ENCODE measurements at regions not wholly inside any gene's neighbourhood (a gene's known extent, or its start where the extent isn't known, plus 50 kb on each side); places are given as distances from the start of the nearest gene placed in this dataset.

DNA sequence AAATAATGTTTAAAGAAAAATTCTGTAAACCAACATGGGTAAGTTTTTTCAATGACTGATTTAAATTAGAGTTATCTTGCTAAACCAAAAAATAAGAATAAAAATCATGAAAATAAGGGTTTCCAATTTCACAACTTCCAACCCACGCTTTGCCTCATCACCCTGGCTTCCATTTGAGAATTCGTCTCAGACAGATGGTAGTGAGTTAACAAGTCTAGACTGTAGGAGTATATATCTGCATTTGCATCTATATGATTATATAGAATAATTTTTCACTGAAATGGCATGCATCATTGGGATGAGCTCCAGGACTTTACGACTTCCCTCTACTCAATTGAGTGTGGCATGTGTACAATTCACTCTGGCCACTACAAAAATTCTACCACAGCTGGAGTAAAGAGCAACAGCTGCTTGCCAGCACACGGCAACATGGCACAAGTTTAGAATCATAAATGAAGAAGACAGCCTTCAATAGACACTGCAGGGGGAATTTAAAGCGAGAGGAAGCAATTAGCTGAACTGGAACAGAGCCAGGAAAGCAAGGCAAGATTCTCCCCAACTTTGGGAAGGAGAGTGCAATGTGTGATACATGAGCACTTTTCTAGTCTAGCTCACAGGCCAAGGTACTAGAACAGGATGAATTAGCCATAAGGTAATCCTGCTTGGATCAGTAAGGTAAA is 1673.5 kb upstream of the CELF4 start:
- TF ChIP-seq ELF4 (IDR thresholded peaks at IDR 0.05) (no peak), SP1 (IDR thresholded peaks at IDR 0.05) (no peak), TARDBP (IDR thresholded peaks at IDR 0.05) (no peak), SUZ12 (IDR thresholded peaks at IDR 0.05) (no peak), FOXM1 (IDR thresholded peaks at IDR 0.05; ENCODE audit: borderline replicate concordance) (no peak), ARNT (IDR thresholded peaks at IDR 0.05) (no peak), LEF1 (IDR thresholded peaks at IDR 0.05; ENCODE audit: borderline replicate concordance) (no peak), BHLHE40 (IDR thresholded peaks at IDR 0.05; ENCODE audit: borderline replicate concordance) (no peak), FOXA1 (IDR thresholded peaks at IDR 0.05) (no peak), NFRKB (IDR thresholded peaks at IDR 0.05) (no peak), HDGF (IDR thresholded peaks at IDR 0.05; ENCODE audit: borderline replicate concordance) (no peak), FOXK2 (IDR thresholded peaks at IDR 0.05) (no peak), CTBP1 (IDR thresholded peaks at IDR 0.05; ENCODE audit: borderline replicate concordance) (no peak), ZNF384 (IDR thresholded peaks at IDR 0.05) (no peak)

Measured in HEK293T (cell line).